ENCODE measurements at regions not wholly inside any gene's neighbourhood (a gene's known extent, or its start where the extent isn't known, plus 50 kb on each side); places are given as distances from the start of the nearest gene placed in this dataset.
A peak's percentile ranks its signal among the peaks of the same experiment; 100 is the strongest.

- Histone ChIP-seq H3K4me3 (ENCODE audit: low read length) (no peak overlapping the region), H3K27ac (ENCODE audit: low read length) (no peak overlapping the region), H3K9ac (ENCODE audit: low read length) (no peak overlapping the region), H3K9me2 (replicated peaks; ENCODE audit: insufficient read depth, low read length) (no peaks in the 10 kb centered on the region), H4K20me1 (ENCODE audit: insufficient read depth, low read length) (no peaks in the 10 kb centered on the region), H3K79me2 (ENCODE audit: low read length) (no peaks in the 10 kb centered on the region), H2AFZ (ENCODE audit: low read length) (no peak overlapping the region), H3K9me3 (replicated peaks; ENCODE audit: insufficient read depth, low read length) (no peaks in the 10 kb centered on the region), H3F3A (ENCODE audit: insufficient read depth, low read length) (no peaks in the 10 kb centered on the region), H3K27me3 (replicated peaks; ENCODE audit: insufficient read depth, low read length) (no peaks in the 10 kb centered on the region), H3K4me1 (ENCODE audit: low read length) (no peaks in the 10 kb centered on the region), H3K4me2 (ENCODE audit: low read depth, low read length) (no peak overlapping the region), H3K36me3 (replicated peaks; ENCODE audit: insufficient read depth, low read length) (no peaks in the 10 kb centered on the region)
- no peak for DNase-seq
- TF ChIP-seq CTCF (IDR thresholded peaks at IDR 0.05; ENCODE audit: low read length) (no peak), EZH2phosphoT487 (IDR thresholded peaks at IDR 0.05; ENCODE audit: low read length) (no peak), EZH2 (optimal IDR thresholded peaks at IDR 0.05; ENCODE audit: low read depth, low read length) (no peak)
These were observed 144.9 kb upstream of the MYCN start for GRCh38 chr2:15795426-15795825.

- H3K36me3 ChIP-seq (replicated peaks; ENCODE audit: insufficient read depth, low read length), result no peaks in the 10 kb centered on the region
- H3K9me3 ChIP-seq (replicated peaks; ENCODE audit: insufficient read depth, low read length), result no peaks in the 10 kb centered on the region
- H3K4me1 ChIP-seq (ENCODE audit: low read length), result no peaks in the 10 kb centered on the region
- DNase-seq, result no peak
- H3K9ac ChIP-seq (ENCODE audit: low read length), result no peak overlapping the region
- no peak overlapping the region for H2AFZ ChIP-seq (ENCODE audit: low read length)
- no peak for TF ChIP-seq CTCF (IDR thresholded peaks at IDR 0.05; ENCODE audit: low read length)
- no peak for TF ChIP-seq EZH2 (optimal IDR thresholded peaks at IDR 0.05; ENCODE audit: low read depth, low read length)
- TF ChIP-seq EZH2phosphoT487 (IDR thresholded peaks at IDR 0.05; ENCODE audit: low read length), result no peak
- H3K79me2 ChIP-seq (ENCODE audit: low read length), result no peaks in the 10 kb centered on the region
- no peak overlapping the region for H3K4me2 ChIP-seq (ENCODE audit: low read depth, low read length)
- no peaks in the 10 kb centered on the region for H3F3A ChIP-seq (ENCODE audit: insufficient read depth, low read length)
- no peaks in the 10 kb centered on the region for H4K20me1 ChIP-seq (ENCODE audit: insufficient read depth, low read length)
- no peak overlapping the region for H3K27ac ChIP-seq (ENCODE audit: low read length)
- no peaks in the 10 kb centered on the region for H3K27me3 ChIP-seq (replicated peaks; ENCODE audit: insufficient read depth, low read length)
- H3K9me2 ChIP-seq (replicated peaks; ENCODE audit: insufficient read depth, low read length), result no peaks in the 10 kb centered on the region
- H3K4me3 ChIP-seq (ENCODE audit: low read length), result no peak overlapping the region
These were observed 144.0 kb upstream of the MYCN start for GRCh38 chr2:15796167-15796942.

- no peaks in the 10 kb centered on the region for H3K27me3 ChIP-seq (replicated peaks; ENCODE audit: insufficient read depth, low read length)
- no peaks in the 10 kb centered on the region for H4K20me1 ChIP-seq (ENCODE audit: insufficient read depth, low read length)
- no peak overlapping the region for H3K27ac ChIP-seq (ENCODE audit: low read length)
- no peaks in the 10 kb centered on the region for H3K36me3 ChIP-seq (replicated peaks; ENCODE audit: insufficient read depth, low read length)
- H3K4me3 ChIP-seq (ENCODE audit: low read length), result no peak overlapping the region
- H3K9ac ChIP-seq (ENCODE audit: low read length), result no peak overlapping the region
- H3F3A ChIP-seq (ENCODE audit: insufficient read depth, low read length), result no peaks in the 10 kb centered on the region
- no peaks in the 10 kb centered on the region for H3K79me2 ChIP-seq (ENCODE audit: low read length)
- H3K9me2 ChIP-seq (replicated peaks; ENCODE audit: insufficient read depth, low read length), result no peaks in the 10 kb centered on the region
- H3K4me2 ChIP-seq (ENCODE audit: low read depth, low read length), result no peak overlapping the region
- no peak for DNase-seq
- no peak overlapping the region for H2AFZ ChIP-seq (ENCODE audit: low read length)
- H3K9me3 ChIP-seq (replicated peaks; ENCODE audit: insufficient read depth, low read length), result no peaks in the 10 kb centered on the region
- no peaks in the 10 kb centered on the region for H3K4me1 ChIP-seq (ENCODE audit: low read length)
- TF ChIP-seq CTCF (IDR thresholded peaks at IDR 0.05; ENCODE audit: low read length), result peak; percentile 34
- TF ChIP-seq EZH2 (optimal IDR thresholded peaks at IDR 0.05; ENCODE audit: low read depth, low read length), result no peak
These were observed 143.0 kb upstream of the MYCN start for GRCh38 chr2:15797231-15797938.
